DMS114 treated with DMSO at 0.1 percent for 48 hours (cell line): ENCODE measurements at regions not wholly inside any gene's neighbourhood (a gene's known extent, or its start where the extent isn't known, plus 50 kb on each side); places are given as distances from the start of the nearest gene placed in this dataset.
"Not testable (repeated sequence)": the region's sequence is repeated elsewhere in the genome, so short reads cannot be mapped to it uniquely, and the experiment has no call there.

Source experiments
- DNase-seq: peaks from one replicate; lab custom pipeline; 2025; ENCODE audit not compliant: unreplicated experiment; lab: John Stamatoyannopoulos, UW

DNA sequence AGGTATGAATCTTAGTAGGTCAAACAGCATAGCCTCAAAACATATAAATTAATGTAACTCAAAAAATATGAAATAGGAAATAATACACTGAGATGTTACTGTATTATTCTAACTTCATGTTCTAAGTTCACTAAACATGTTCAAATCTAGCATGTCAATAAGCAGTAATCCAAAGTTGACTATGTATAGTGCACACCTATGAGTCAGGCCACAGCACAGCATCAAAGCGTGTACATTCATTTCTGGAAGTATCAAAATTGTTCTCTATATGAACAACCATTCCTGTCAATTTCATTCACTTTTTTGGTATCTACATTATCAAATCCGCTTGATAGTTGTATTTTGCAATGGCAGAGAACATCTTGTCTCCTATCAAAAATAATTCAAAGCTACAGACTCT is 418.9 kb upstream of the POM121L12 start:
- DNase-seq: no peak

DNA sequence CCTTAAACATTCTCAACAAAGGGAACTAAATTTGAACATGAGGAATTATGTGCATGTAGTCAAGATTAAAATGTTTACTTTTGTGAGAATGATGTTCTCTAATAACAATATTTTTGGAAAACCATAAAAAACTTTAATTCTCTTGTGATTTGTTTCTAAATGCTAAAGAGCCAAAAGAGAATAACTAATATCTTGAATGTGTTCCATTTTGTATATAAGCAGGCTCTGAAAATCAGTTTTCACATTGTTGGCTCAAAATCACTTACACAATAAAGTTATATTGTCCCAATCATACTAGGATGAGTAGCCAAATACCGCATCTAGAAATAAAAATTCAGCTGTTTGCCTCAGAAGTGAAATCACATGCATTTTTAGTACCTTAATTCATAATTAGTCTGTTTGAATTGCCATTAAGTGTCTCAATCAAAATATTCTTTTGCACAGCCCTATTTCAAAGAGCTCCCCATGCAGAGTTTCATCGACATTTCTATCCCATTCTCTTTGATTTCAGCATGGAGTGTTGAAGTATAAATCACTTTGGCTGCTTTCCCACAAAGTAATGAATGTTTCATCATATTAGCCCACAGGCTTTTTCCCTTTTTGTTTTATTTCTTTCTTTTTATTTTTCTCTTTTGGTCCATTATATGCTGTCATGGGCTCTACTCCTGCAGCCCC is 420.3 kb upstream of the POM121L12 start:
- DNase-seq: no peak

DNA sequence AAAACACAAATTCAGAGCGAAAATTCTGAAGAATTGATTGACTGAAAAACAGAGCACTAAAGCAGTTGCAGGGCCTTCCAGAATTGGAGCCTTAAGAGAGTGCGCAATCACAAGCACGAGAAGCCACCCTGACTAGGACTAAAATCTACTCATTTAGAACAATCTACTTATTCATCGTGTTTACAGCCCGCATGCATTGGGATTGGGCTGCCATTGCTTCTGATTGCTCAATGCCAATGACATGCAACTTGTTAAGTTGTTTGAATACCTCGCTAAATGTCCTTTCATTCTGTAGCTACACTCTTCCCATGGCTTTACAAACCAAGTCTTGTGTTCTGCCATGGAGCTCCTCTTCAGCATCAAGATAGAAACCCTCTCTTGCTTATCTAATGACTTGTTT is 425.9 kb upstream of the POM121L12 start:
- DNase-seq: no peak

DNA sequence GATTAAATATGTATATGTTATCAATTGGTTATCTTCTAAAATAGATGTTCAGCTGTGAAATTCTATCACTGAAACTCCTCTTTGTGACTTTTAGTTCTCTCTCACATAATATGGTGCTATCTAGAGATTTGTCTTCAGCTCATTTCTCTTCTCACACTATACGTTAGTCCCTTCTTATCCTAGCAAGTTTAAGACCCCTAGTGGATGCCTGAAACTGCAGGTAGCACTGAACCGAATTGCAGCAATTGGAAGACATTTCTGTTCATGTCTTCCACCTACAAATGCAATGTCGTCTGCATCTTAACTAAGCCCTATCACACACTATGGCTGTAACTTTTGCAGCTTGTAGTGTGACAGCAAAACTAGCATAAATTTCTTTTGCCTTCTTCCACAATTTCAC is 442.7 kb upstream of the POM121L12 start:
- DNase-seq: no peak

DNA sequence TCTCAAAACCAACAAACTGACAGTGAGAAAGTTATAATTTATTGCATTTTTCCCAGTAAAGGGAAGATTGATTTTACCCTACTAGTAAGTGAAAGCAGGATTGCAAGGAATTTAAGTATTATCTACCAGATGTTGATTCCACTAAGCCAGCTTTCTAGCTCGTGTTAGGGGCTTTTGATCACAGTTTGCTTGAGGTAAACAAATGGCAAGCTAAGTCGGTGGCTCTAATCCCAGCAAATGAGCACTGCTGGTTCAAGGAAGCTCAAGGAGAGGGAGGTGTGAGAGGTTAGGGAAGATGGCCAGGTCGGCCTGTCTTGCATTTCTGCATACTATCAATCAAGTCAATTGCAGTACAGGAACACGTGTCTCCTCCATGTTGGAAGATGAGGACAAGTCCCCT is 448.7 kb upstream of the POM121L12 start:
- DNase-seq: no peak

- no peak for DNase-seq
Measured at GRCh38 chr7:52584041-52584440, 451.4 kb upstream of the POM121L12 start.

DNA sequence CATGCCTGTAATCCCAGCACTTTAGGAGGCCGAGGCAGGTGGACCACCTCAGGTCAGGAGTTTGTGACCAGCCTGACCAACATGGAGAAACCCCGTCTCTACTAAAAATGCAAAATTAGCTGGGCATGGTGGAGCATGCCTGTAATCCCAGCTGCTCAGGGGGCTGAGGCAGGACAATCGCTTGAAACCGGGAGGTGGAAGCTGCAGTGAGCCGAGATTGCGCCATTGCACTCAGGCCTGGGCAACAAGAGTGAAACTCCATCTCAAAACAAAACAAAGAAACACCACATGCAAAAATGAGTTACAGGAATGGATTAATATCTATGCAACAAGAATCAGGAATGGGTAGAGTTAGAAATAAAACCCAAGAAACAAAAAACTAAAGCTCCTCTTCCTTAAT is 462.3 kb upstream of the POM121L12 start:
- not testable (repeated sequence) for DNase-seq

- no peak for DNase-seq
Measured at GRCh38 chr7:52571026-52571425, 464.4 kb upstream of the POM121L12 start.

DNA sequence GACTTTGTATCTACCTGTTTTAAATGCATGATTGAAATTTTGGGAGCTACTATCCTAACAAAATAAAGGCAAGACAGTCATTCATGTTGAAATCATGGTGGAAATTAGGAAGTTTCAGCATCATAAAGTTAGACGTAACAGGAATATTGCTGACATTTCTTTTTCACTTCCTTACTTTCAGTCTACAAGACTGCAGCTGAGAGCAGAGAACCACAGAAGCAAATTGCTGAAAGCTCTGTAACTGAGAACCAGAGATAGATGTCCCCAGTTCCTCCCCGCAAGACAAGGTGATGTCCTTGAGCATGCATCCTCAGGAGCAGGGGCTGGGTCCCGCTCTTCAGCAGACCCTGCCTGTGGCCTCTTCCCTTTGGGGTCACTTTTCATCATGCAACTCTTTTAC is 466.3 kb upstream of the POM121L12 start:
- no peak for DNase-seq

GRCh38 chr7:52565974-52566373 is 469.5 kb upstream of the POM121L12 start:
- no peak for DNase-seq

DNA sequence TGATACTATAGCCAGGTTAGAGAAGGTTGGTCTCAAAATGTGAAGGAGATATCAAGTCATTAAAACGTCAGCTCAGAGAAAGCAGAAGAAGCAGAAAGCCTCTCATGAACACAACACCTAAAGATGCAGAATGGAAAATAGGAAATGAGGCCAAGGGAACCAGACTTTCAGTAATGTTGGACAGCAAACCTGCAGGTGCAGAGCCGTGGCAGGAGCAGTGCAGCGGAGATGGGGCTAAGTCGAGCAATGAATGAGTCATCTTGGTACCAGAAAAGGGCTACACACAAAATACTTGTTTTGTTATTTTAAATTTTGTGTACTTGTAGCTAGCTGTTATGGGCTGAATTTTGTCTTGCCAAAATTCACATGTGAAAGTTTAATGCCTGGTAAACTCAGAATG is 479.6 kb upstream of the POM121L12 start:
- no peak for DNase-seq

- DNase-seq: no peak
Measured at GRCh38 chr7:52547308-52547910, 488.0 kb upstream of the POM121L12 start.

DNA sequence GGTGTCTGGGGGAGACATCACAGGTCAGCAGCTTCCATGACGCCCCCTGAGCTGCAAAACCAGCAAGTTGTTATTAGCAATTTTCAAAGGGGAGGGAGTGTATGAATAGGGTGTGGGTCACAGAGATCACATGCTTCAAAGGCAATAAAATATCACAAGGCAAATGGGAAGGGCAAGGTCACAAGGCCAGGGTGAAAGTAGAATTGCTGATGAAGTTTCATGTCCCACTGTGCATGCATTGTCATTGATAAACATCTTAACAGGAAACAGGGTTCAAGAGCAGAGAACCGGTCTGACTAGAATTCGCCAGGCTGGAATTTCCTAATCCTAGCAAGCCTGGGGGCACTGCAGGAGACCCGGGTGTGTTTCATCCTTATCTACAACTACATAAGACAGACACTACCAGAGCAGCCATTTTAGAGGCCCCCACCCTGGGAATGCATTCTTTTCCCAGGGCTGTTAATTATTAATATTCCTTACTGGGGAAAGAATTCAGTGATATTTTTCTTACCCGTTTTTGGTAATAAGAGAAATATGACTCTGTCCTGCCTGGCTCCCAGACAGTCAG is 494.2 kb upstream of the POM121L12 start:
- DNase-seq: not testable (repeated sequence)

GRCh38 chr7:52540041-52540440 is 495.4 kb upstream of the POM121L12 start:
- no peak for DNase-seq

DNA sequence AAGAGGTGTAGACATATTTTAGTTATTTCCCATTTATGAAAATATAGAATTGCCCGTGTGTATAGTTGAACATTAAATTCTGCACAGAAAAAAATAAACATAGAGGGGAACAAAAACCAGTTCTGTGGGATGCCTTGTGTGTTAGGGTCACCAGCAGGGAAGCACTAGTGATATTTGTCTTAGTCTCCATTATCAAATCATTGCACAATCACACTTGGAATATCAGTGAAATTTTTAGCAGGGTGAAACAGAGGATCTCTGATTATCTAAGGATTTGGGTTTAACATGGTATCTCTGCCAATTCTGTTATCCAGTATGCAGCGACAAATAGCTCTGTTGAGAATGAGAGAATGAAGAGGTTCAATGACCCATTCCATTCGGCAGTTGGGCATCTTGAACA is 496.0 kb upstream of the POM121L12 start:
- DNase-seq: no peak

DNA sequence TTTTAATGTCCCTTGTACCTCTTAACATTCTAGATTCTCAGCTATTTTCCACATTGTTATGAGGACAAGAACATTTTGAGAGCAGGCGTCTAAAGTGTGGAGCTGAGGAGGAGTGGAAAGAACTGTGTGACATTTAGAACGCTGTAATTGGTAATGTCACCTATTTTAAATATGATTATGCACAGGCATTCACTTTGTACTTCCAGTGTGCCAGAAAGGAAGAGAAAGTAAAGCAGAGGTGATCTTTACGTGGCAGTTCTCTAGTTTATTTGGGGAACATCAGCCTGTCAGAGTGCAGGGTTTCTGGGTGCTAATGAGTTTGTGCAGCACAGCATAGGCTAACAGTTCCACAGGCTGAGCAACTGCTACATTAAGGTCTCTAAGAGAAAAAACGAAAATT is 498.4 kb upstream of the POM121L12 start:
- no peak for DNase-seq

GRCh38 chr7:52525772-52526341 is 509.6 kb upstream of the POM121L12 start:
- DNase-seq: no peak

GRCh38 chr7:52518869-52519268 is 516.6 kb upstream of the POM121L12 start:
- DNase-seq: no peak

GRCh38 chr7:52512656-52513055 is 522.8 kb upstream of the POM121L12 start:
- DNase-seq: no peak

- no peak for DNase-seq
Measured at GRCh38 chr7:52507546-52508255, 527.7 kb upstream of the POM121L12 start.

- DNase-seq: no peak
Measured at GRCh38 chr7:52506325-52506724, 529.1 kb upstream of the POM121L12 start.

GRCh38 chr7:52504561-52504960 is 530.9 kb upstream of the POM121L12 start:
- no peak for DNase-seq
